ENCODE measurements at regions not wholly inside any gene's neighbourhood (a gene's known extent, or its start where the extent isn't known, plus 50 kb on each side); places are given as distances from the start of the nearest gene placed in this dataset.

GRCh38 chr2:65868177-65868576, 435.8 kb upstream of the SPRED2 start:
- no TSS peak for BruUV-seq (replicated peaks)
- no peaks in the 10 kb centered on the region for H3K4me1 ChIP-seq (ENCODE audit: control insufficient read depth, insufficient read depth, low read length)
- no peak overlapping the region for H3K4ac ChIP-seq (ENCODE audit: low read depth, low read length)
- no peak overlapping the region for H3K18ac ChIP-seq (ENCODE audit: low read depth, low read length)
- H3K27ac ChIP-seq (ENCODE audit: insufficient read depth, low read length), result no peak overlapping the region
- no peak overlapping the region for H2BK5ac ChIP-seq (ENCODE audit: low read depth, low read length, poor library complexity, severe bottlenecking)
- no peak overlapping the region for H4K91ac ChIP-seq (ENCODE audit: insufficient read depth, low read depth, low read length)
- H3K9me1 ChIP-seq (ENCODE audit: insufficient read depth, low read length), result no peaks in the 10 kb centered on the region
- H2AK5ac ChIP-seq (ENCODE audit: low read depth, low read length), result no peak overlapping the region
- H2BK20ac ChIP-seq (ENCODE audit: low read depth, low read length), result no peak overlapping the region
- intact Hi-C loops (cut with micrococcal nuclease), result no loop called here
- no CpG with 5 or more reads among the region's 5 CpGs for WGBS, 2 experiments (ENCODE audit: extremely low coverage in 2 of 2, insufficient read length in 1 of 2)
- ATAC-seq (ENCODE audit: low read depth) (no peak), DNase-seq (no peak)
- H2AFZ ChIP-seq (replicated peaks; ENCODE audit: low read length, poor library complexity), result no peak overlapping the region
- no peak overlapping the region for H4K5ac ChIP-seq (ENCODE audit: low read depth, low read length)
- no peaks in the 10 kb centered on the region for H3K9me3 ChIP-seq (ENCODE audit: control insufficient read depth, insufficient read depth, low read length)
- dilution Hi-C loops (cut with HindIII; ENCODE audit: low sequenced_read_pairs, unreplicated experiment), result no loop called here
- H4K8ac ChIP-seq (ENCODE audit: low read depth in 2 of 2, low read length in 2 of 2), result no peak overlapping the region
- POLR2A ChIA-PET (ENCODE audit: unreplicated experiment), result no interaction called here
- no peak overlapping the region for H3K4me2 ChIP-seq (ENCODE audit: low read depth, low read length)
- no peak overlapping the region for H3K9ac ChIP-seq (ENCODE audit: low read depth, low read length)
- peaks cover 18% of the 10 kb centered on the region for H3K27me3 ChIP-seq (ENCODE audit: control insufficient read depth, insufficient read depth, low read length)
- H3K4me3 ChIP-seq (ENCODE audit: insufficient read depth, low read depth, low read length), result no peak overlapping the region
- H3K79me1 ChIP-seq (ENCODE audit: low read depth in 1 of 2, low read length in 2 of 2), result no peaks in the 10 kb centered on the region
- no peaks in the 10 kb centered on the region for H3K36me3 ChIP-seq (ENCODE audit: control insufficient read depth, insufficient read depth, low read length)
- H2BK120ac ChIP-seq (ENCODE audit: low read depth, low read length), result no peak overlapping the region
- TF ChIP-seq FOS (IDR thresholded peaks at IDR 0.05; ENCODE audit: low read depth, low read length) (no peak), BHLHE40 (IDR thresholded peaks at IDR 0.05; ENCODE audit: low read depth, low read length) (no peak), RAD21 (IDR thresholded peaks at IDR 0.05; ENCODE audit: low read length) (no peak), ELK1 (IDR thresholded peaks at IDR 0.05; ENCODE audit: borderline replicate concordance, low read depth, low read length) (no peak), NFE2L2 (IDR thresholded peaks at IDR 0.05; ENCODE audit: low read depth, low read length) (no peak), POLR2A (IDR thresholded peaks at IDR 0.05; ENCODE audit: low read depth, low read length) (no peak), USF2 (IDR thresholded peaks at IDR 0.05; ENCODE audit: low read depth, low read length) (no peak), MAZ (IDR thresholded peaks at IDR 0.05; ENCODE audit: borderline replicate concordance, low read depth, low read length) (no peak), RFX5 (IDR thresholded peaks at IDR 0.05; ENCODE audit: low read depth, low read length) (no peak), RCOR1 (IDR thresholded peaks at IDR 0.05; ENCODE audit: insufficient replicate concordance, low read length) (no peak), CEBPB (IDR thresholded peaks at IDR 0.05; ENCODE audit: low read depth, low read length) (no peak)
- no peaks in the 10 kb centered on the region for H4K20me1 ChIP-seq (ENCODE audit: insufficient read depth, low read length)
- in situ Hi-C loops (cut with MboI; ENCODE audit: low sequenced_read_pairs), result no loop called here
- no peak overlapping the region for H3K56ac ChIP-seq (ENCODE audit: extremely low read depth, insufficient read depth, low read length)
- H3K14ac ChIP-seq (replicated peaks; ENCODE audit: low read depth, low read length), result no peak overlapping the region
- H2BK15ac ChIP-seq (ENCODE audit: low read depth, low read length), result no peak overlapping the region
- CTCF ChIA-PET, result no interaction called here
- H3K23ac ChIP-seq (ENCODE audit: low read depth, low read length), result no peak overlapping the region
- H2AK9ac ChIP-seq (replicated peaks; ENCODE audit: low read depth, low read length, poor library complexity), result no peak overlapping the region

All from IMR-90 (cell line).